ENCODE measurements at regions not wholly inside any gene's neighbourhood (a gene's known extent, or its start where the extent isn't known, plus 50 kb on each side); places are given as distances from the start of the nearest gene placed in this dataset.

DNA sequence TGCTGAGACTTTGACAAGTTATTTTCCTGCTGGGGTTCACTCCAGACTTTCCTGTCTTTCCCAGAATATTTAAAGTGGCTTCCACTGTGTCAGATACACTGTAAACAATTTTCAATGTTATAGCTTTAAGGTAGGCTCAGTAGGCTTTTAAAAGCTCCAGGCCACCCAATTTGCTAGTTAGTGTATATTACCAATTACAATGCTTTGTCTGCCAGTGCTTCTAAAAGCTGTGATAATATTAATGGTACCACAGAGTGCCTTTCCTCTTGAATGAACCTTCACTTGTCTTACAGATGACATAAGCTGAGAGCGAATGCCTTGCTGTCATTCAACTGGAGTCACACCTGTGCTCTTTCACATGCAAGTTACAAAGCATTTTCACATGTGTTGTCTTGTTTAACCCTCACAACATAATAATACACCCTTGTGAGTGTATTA is 239.7 kb upstream of the HTR2A start:
- no peak for TF ChIP-seq POLR2A (IDR thresholded peaks at IDR 0.05)
- TF ChIP-seq, protein P1, sequence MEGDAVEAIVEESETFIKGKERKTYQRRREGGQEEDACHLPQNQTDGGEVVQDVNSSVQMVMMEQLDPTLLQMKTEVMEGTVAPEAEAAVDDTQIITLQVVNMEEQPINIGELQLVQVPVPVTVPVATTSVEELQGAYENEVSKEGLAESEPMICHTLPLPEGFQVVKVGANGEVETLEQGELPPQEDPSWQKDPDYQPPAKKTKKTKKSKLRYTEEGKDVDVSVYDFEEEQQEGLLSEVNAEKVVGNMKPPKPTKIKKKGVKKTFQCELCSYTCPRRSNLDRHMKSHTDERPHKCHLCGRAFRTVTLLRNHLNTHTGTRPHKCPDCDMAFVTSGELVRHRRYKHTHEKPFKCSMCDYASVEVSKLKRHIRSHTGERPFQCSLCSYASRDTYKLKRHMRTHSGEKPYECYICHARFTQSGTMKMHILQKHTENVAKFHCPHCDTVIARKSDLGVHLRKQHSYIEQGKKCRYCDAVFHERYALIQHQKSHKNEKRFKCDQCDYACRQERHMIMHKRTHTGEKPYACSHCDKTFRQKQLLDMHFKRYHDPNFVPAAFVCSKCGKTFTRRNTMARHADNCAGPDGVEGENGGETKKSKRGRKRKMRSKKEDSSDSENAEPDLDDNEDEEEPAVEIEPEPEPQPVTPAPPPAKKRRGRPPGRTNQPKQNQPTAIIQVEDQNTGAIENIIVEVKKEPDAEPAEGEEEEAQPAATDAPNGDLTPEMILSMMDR (IDR thresholded peaks at IDR 0.05): no peak

Data from heart left ventricle (tissue), 13 donors.